ENCODE measurements at regions not wholly inside any gene's neighbourhood (a gene's known extent, or its start where the extent isn't known, plus 50 kb on each side); places are given as distances from the start of the nearest gene placed in this dataset.

GRCh38 chr3:140844072-140844471, 97.6 kb upstream of the SLC25A36 start:
- TF ChIP-seq CTCF (IDR thresholded peaks at IDR 0.05; ENCODE audit: control insufficient read depth, insufficient read depth, low read depth, low read length, missing control alignments), result no peak
- DNase-seq (ENCODE audit: low read depth), result no peak
- no peak overlapping the region for H3K4me3 ChIP-seq (ENCODE audit: control insufficient read depth, low read depth, low read length)

- no peak for TF ChIP-seq CTCF (IDR thresholded peaks at IDR 0.05; ENCODE audit: control insufficient read depth, insufficient read depth, low read depth, low read length, missing control alignments)
- no peak for DNase-seq (ENCODE audit: low read depth)
- no peak overlapping the region for H3K4me3 ChIP-seq (ENCODE audit: control insufficient read depth, low read depth, low read length)
These were observed 95.8 kb upstream of the SLC25A36 start for GRCh38 chr3:140845882-140846281.

- DNase-seq (ENCODE audit: low read depth), result no peak
- TF ChIP-seq CTCF (IDR thresholded peaks at IDR 0.05; ENCODE audit: control insufficient read depth, insufficient read depth, low read depth, low read length, missing control alignments), result no peak
These were observed 93.0 kb upstream of the SLC25A36 start for GRCh38 chr3:140848666-140849065.

GRCh38 chr3:140850210-140850955, 91.3 kb upstream of the SLC25A36 start:
- TF ChIP-seq CTCF (IDR thresholded peaks at IDR 0.05; ENCODE audit: control insufficient read depth, insufficient read depth, low read depth, low read length, missing control alignments), result no peak
- DNase-seq (ENCODE audit: low read depth), result no peak
- H3K4me3 ChIP-seq (ENCODE audit: control insufficient read depth, low read depth, low read length), result no peak overlapping the region

More at GRCh38 chr3:140848666-140849065, 93.0 kb upstream of the SLC25A36 start:
- H3K4me3 ChIP-seq (ENCODE audit: control insufficient read depth, low read depth, low read length), result no peak overlapping the region

- no peak for TF ChIP-seq CTCF (IDR thresholded peaks at IDR 0.05; ENCODE audit: control insufficient read depth, insufficient read depth, low read depth, low read length, missing control alignments)
- DNase-seq (ENCODE audit: low read depth), result no peak
These were observed 86.7 kb upstream of the SLC25A36 start for GRCh38 chr3:140854961-140855360.

GRCh38 chr3:140856905-140857304, 84.7 kb upstream of the SLC25A36 start:
- no peak overlapping the region for H3K4me3 ChIP-seq (ENCODE audit: control insufficient read depth, low read depth, low read length)
- no peak for TF ChIP-seq CTCF (IDR thresholded peaks at IDR 0.05; ENCODE audit: control insufficient read depth, insufficient read depth, low read depth, low read length, missing control alignments)
- no peak for DNase-seq (ENCODE audit: low read depth)

More at GRCh38 chr3:140854961-140855360, 86.7 kb upstream of the SLC25A36 start:
- H3K4me3 ChIP-seq (ENCODE audit: control insufficient read depth, low read depth, low read length), result no peak overlapping the region
